ENCODE measurements at regions not wholly inside any gene's neighbourhood (a gene's known extent, or its start where the extent isn't known, plus 50 kb on each side); places are given as distances from the start of the nearest gene placed in this dataset.
"Not testable (repeated sequence)": the region's sequence is repeated elsewhere in the genome, so short reads cannot be mapped to it uniquely, and the experiment has no call there.

DNA sequence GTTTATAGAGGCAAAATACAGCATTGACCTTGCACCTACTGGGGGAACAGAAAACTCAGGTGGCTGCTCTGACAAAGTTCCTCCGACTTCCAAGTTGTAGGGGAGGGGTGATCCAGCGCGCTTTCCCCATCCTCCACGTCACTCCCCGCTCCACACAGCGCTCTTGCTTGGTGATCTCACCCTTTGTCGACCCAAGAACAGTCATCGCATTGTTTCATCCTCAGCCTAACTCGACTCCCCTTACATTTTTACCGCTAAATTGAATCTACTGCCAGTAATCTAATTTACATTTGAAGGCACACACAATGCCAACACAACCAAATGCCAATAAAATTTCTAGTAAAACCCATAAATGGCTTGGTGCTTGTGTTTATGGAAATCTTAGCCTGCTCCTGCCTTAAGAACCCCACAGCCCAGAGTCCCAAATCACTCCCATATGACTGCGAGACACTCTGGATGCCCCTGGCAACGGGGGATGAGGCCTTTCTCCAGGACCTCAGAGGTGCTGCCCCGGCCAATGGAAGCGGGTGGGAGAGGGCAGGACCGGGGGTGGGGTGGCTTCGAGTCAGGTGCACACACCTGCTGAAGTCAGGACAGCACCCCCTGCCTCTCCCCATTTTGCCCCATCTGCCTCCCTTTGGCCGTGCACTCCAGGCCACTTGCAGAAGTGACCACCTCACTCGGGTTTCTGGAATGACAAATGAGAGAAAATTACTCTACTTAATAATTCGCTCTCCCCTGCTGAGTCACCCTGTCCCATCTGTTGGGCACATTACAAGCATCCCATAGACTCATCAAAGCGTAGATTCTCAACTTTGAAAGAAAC, 98.2 kb upstream of the GSC start:
- no peak for DNase-seq (ENCODE audit: low spot score)
- in situ Hi-C loops (cut with HindIII; ENCODE audit: low sequenced_read_pairs) = no loop called here

DNA sequence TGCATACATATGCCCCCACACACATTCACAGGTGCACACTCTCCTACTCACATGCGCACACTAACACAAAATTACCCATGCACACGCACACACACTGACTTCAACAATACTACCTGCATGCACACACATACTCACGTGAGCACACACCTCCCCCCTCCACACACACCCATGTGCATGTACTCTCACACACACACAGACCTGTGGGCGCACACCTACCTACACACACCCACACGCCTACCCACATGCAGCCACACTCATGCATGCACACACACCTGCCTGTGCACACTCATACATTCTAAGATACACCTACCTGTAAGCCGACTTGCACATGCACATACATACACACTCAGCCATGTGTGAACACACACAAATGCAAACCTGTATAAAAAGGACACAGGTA, 97.3 kb upstream of the GSC start:
- DNase-seq (ENCODE audit: low spot score) = no peak
- in situ Hi-C loops (cut with HindIII; ENCODE audit: low sequenced_read_pairs) = no loop called here

DNA sequence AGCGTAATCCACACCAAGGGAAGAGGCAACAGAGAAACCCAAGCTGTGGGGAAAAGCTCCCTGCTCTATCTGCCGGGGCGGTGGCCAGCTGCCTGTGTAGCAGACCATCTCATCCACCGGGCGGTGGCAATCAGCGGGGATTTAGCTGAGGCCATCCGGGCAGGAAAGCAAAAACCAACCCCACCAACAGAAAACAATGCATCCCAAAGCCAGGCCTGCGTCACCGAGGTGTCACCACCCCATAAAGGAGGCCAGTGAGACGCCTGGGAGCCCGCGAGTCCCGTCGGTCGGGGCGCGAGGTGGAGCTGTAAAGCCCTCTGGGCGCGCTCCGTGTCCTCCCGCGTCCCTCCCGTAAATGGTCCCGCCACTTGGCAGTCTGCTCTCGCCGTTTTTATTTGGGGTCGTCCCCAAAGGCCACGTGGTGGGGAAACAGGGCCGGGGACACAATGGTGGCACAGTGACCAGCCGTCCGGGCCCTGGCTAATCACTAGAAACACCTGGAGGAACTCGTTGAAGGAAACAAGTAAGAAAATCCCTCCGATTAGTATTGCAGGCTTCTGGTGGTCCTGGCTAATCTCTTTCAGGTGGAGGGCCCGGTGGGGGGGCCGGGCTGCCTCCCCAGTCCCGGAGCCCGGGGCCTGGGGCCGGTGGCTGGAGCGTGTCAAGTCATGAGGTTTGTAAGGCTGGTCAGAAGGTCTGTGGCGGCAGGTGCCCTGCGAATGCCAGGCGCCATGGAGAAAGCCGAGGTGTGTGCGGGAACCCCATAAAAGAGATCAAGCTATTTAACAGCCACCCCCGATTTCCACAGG, 94.7 kb upstream of the GSC start:
- DNase-seq (ENCODE audit: low spot score) = no peak
- in situ Hi-C loops (cut with HindIII; ENCODE audit: low sequenced_read_pairs) = no loop called here

DNA sequence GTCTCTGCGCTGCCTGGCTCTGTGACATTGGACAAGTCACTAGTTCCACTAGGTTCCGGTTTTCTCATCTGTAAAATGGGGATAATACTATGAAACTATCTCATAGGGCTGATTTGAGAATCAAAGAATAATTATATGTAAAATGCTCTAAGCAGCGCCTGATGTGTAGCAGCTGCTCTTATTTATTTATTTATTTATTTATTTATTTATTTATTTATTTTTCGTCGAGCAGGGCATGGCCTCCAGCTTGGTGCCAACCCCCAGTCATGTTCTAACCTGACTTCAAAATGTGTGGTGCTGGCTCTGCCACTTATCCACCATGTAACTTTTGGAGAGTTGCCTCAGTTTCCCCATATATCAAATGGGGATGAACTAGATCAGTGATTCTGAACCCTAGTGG, 93.5 kb upstream of the GSC start:
- DNase-seq (ENCODE audit: low spot score) = no peak
- in situ Hi-C loops (cut with HindIII; ENCODE audit: low sequenced_read_pairs) = no loop called here

DNA sequence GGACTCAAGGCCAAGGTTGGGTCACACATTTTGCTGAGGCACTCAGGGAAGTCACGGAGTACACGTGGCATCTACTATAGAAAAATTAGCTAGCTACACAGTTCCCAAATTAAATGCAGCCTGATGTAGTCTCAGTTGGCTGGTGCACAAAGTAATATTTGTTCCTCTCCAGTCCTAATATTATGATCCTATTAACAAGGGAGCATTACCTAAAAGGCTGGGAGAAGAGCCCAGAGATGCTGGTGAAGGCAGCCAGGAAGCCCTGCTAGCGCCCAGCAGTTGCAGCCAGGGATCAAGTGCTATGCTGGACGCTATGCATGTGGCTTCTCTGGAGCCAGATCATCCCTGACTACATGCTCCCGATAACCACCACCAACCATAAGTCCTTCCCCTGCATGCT, 88.0 kb upstream of the GSC start:
- in situ Hi-C loops (cut with HindIII; ENCODE audit: low sequenced_read_pairs) = no loop called here
- no peak for DNase-seq (ENCODE audit: low spot score)

DNA sequence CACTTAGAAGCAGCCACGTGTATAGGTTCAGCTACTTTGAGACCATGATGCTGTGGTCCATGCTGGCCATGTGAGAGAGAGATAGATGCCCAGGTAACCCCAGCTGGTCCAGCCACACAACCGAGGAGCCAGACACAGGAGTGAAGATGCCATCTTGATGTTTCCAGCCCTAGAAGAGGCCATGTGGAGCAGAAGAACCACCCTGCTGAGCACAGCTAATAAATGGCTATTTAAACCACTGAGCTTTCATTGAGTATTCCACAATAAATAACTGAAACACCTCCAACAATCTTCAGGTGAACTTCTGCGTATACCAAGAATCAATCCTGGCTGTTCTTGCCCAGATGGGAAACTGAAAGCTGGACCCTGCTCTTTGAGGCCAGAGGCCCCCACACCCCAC, 84.0 kb upstream of the GSC start:
- in situ Hi-C loops (cut with HindIII; ENCODE audit: low sequenced_read_pairs) = no loop called here
- DNase-seq (ENCODE audit: low spot score) = no peak

DNA sequence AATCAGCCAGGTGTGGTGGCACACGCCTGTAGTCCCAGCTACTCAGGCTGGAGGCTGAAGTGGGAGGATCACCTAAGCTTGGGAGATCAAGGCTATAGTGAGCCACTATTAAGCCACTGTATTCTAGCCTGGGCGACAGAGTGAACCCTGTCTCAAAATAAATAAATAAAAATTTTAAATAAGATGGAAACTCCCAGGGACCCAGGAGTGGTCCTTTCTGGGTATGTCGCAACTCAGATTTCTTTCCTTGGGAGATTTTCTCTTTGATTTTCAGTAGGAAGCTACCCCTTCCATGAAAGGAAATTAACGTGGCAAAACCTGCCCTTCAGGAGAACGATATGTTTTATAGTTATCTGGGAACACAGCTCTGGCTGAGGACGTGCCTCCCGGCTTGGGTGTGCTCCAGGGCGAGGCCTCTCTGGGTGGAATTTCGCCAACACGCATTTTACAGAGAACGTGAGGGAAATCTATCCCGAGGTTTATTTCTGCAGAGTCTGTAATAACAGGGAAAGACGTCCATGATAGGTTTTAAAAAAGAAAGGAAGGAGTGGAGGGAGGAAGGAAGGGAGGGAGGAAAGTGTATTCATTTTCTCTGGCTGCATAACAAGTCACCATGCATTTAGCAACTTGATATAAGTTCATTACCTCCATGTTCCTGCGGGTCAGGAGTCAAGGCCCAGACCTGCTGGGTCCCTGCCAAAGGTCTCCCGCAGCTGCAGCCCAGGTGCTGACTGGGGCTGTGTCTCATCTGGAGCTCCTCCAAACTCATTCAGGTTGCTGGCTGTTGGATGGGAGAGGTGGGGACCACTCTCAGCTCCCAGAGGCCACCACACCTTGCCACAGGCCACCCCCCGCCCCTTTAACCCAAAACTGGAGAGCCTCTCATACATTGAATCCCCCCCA, 80.6 kb upstream of the GSC start:
- in situ Hi-C loops (cut with HindIII; ENCODE audit: low sequenced_read_pairs) = no loop called here

DNA sequence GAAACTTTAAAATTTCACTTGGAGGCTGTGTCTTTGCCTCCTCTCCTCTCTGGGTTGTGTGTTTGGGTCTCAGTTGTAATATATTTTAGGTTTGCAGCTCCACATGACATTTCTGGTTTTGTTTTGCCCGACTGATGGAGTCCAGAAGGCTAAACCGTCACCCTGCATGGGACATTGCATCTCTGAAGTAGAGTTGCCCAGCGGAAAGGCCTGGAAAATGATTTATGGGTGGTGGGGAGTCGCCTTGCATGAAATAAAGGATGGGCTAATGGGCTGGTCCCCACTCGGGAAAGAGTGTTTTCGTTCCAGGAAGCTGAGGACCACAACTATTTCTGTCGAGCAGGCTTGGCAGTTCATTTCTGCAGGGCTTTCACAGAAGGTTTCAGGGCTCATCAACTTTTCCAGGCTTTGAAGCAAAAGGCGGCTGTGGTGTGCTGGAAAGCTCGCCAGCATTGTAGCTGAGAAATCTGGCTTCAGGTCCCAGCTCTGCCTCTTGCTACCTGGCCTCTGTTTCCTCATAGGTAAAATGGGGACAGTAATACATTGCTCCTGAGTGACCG, 74.8 kb upstream of the GSC start:
- DNase-seq (ENCODE audit: low spot score) = no peak
- in situ Hi-C loops (cut with HindIII; ENCODE audit: low sequenced_read_pairs) = no loop called here

More for the DNA sequence above, 80.6 kb upstream of the GSC start:
- no peak for DNase-seq (ENCODE audit: low spot score)

DNA sequence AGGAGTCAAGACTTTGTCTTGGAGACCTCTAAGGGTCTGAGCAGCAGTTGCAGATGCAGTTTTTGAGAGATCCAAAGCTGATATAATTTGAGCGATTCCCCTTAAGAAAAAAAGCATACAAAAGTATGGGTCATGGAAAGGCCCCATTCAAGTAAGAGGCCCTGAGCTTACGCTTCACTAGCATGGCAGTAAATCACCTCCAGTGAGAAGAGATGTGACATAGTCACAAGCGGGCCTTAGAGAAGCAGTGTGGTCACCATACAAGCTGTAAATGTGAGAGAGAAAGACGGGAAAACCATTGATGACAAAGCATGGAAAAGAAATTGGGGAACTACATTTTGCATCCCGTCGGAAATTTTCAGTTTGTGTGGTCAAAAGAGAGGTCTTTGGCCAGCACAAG, 70.6 kb upstream of the GSC start:
- in situ Hi-C loops (cut with HindIII; ENCODE audit: low sequenced_read_pairs) = no loop called here
- no peak for DNase-seq (ENCODE audit: low spot score)

DNA sequence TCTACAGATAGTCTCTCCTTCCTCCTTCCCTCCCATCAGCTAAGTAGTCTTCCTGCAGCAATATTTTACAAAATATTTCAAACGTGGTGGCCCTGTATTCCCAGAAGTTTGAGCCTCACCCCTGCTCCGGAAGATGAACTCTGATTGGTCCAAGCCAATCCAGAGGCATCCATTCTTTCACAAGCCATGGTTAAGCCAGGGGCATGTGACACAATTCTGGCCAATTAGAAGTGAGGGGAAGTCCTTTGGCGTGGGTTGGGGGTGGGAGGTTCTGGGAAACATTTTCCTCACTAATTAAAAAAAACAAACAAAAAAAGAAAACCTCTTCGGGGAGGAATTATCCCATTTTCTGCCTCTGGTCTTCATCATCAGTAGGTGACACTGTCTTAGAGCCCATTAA, 69.4 kb upstream of the GSC start:
- in situ Hi-C loops (cut with HindIII; ENCODE audit: low sequenced_read_pairs) = no loop called here

DNA sequence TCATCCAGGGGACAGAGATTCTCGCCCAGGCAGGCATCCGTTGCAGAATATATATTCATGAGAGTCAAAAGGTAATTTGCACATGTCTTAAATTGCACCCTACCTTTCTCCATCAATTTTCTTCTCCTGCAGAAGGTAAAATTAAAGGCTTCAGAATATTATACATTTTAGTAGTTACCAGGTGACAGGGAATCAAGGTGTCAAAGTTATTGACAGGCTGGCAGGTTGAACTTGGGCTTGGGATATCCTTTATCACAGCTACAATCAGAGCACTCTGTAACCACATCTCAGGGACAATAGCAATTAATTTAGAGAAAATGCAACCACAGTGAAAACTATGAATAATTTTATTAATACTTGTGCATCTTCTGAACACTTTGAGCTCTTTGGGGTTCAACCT, 66.9 kb upstream of the GSC start:
- in situ Hi-C loops (cut with HindIII; ENCODE audit: low sequenced_read_pairs) = no loop called here

More for the DNA sequence above, 69.4 kb upstream of the GSC start:
- DNase-seq (ENCODE audit: low spot score) = no peak

DNA sequence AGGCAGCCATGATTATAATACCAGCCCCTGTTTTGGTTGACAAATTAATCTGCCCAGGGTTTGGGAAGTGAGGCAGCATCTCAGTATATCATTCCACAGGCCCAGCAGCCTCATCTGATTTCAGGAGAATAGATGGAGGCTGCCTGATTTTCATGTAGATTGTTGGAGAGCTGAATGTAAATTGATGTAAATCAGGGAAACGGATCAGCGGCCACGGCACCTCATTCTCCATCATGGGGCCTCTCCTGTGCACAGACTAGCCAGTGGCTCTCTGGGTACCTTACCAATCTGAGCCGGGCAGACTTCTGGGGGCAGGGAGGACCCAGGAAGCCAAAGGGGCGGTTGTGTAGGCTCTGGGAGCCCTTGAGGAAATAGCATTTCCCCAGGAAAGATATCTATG, 63.7 kb upstream of the GSC start:
- in situ Hi-C loops (cut with HindIII; ENCODE audit: low sequenced_read_pairs) = no loop called here

More for the DNA sequence above, 66.9 kb upstream of the GSC start:
- DNase-seq (ENCODE audit: low spot score) = no peak

DNA sequence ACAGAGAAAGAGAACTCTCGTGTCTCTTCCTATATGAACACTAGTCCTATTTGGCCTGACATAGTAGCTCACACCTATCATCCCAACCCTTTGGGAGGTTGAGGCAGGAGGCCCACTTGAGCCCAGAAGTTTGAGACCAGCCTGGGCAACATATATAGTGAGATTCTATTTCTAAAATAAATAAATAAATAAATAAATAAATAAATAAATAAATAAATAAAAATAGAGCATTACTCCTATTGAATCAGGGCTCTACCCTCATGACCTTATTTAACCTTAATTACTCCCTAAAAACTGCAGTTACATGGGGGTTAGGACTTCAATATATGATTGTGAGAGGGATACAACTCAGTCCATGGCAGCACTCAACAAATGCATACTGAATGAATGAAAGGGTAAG, 61.2 kb upstream of the GSC start:
- no peak for DNase-seq (ENCODE audit: low spot score)
- in situ Hi-C loops (cut with HindIII; ENCODE audit: low sequenced_read_pairs) = no loop called here

More for the DNA sequence above, 63.7 kb upstream of the GSC start:
- no peak for DNase-seq (ENCODE audit: low spot score)

DNA sequence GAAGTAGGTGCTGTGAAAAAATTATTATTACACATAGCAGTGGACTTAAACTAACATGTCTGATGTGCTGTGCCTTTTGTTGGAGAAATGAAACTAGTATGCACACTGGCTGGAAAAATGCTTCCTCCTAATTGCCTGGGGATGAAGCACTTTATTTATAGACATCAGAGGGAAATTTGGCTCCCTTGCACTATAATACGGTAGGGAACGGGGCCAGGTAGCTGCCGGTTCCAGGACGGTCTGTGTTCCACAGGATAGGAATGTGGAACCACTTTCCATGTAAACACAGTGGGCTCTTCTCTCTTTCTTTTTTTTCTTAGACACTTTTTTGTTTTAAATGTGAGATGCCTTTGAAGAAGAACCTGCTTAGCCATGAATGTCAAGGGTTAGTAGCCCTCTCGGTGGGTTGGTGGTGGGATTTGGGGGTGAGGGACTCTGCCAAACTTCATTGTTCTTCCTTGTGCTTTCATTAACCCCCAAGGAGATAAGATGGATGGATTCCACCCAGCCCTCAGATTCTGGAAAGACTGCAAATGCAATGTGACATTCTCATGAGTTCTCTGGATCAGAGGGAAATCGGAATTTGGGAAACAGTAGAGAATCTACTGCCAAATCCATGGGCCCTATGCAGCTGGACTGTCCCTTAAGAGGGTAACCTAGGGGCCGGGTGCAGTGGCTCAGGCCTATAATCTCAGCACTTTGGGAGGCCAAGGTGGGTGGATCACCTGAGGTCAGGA, 58.0 kb upstream of the GSC start:
- in situ Hi-C loops (cut with HindIII; ENCODE audit: low sequenced_read_pairs) = no loop called here

DNA sequence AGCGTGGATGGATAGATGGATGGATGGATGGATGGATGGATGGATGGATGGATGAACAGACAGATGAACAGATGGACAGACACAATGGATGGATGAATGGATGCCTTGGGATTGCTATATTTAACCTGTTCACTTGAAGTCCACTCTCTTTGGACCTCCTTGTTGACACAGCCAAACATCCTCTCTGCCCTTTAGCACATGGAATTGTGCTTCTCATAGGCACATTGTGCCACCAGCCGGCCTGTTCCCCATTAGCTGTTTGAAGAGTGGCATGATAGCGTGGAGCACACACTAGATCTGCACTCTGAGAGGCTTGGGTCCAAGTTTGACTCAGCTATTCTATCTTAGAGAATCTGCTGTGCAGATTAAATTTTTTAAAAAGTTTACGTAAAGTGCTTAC, 56.9 kb upstream of the GSC start:
- no peak for DNase-seq (ENCODE audit: low spot score)
- in situ Hi-C loops (cut with HindIII; ENCODE audit: low sequenced_read_pairs) = no loop called here

More for the DNA sequence above, 58.0 kb upstream of the GSC start:
- no peak for DNase-seq (ENCODE audit: low spot score)

DNA sequence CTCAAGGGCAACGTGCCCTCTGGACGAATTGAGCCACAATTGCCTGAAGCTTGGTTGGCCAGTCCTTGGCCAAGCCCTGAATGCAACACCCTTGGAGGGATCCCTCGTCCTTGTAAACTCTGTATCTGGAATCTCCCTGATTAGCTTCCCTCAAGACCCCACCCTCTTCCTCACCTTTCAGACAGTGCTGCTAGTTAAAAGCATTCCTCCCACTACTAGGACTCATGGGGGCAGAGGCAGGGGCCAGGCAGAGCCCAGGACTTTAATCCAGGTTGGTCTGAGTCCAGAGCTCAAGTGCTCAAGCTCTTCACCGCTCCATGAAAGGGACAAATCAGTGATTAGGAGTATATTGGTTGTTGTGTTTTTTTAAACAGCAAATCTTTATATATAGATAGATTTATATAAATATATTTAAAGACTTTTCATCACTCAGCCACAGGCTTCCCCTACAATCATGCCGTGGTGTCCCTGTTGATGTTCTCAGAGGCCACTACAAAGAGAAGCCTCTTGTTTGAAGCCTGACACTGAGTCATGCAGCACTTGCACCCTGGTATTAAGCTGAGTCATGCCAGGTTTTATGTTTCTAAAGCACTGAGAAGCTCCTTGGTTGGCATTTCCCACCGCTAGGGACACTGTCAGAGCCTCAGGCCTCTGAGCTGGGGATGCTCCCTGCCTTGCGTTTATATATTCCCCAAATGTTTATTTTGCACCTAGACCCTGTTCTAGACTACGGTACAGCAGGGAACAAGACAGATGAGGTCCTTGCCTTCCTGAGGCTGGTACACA, 53.8 kb upstream of the GSC start:
- no peak for DNase-seq (ENCODE audit: low spot score)
- in situ Hi-C loops (cut with HindIII; ENCODE audit: low sequenced_read_pairs) = no loop called here

DNA sequence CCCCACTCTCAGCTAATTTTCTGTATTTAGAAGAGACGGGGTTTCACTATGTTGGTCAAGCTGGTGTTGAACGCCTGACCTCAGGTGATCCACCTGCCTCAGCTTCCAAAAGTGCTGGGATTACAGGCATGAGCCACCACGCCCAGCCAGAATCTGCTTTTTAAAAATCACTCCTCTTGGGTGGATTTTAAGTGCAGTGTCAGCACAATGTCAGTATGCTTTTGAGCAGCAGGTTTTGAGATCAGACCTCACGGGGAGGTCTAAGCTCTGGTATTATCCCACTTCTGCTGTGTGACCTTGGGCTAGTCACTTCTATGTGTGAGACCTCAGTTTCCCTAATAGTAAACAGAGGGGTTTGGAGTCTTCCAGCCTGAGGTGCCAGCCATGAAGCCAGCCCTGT, 51.8 kb upstream of the GSC start:
- DNase-seq (ENCODE audit: low spot score) = no peak
- in situ Hi-C loops (cut with HindIII; ENCODE audit: low sequenced_read_pairs) = no loop called here

DNA sequence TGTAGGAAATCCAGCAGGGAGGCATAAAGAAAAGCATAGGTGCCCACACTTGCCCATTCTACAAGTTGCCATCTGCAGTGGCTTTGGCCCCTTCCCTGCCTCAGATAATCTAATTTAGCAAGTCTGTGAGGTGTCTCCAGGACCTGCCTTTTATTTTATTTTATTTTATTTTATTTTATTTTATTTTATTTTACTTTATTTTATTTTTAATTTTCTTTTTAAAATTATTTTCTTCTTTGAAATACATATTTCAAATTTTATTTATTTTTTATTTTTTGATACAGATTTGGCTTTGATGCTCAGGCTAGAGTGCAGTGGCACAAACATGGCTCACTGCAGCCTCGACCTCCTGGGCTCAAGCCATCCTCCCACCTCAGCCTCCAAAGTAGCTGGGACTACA, 51.0 kb upstream of the GSC start:
- in situ Hi-C loops (cut with HindIII; ENCODE audit: low sequenced_read_pairs) = not testable (repeated sequence)

More for the DNA sequence above, 51.0 kb upstream of the GSC start:
- DNase-seq (ENCODE audit: low spot score) = not testable (repeated sequence)
